H1 (cell line): ENCODE measurements at regions not wholly inside any gene's neighbourhood (a gene's known extent, or its start where the extent isn't known, plus 50 kb on each side); places are given as distances from the start of the nearest gene placed in this dataset.

Source experiments
- CTCF ChIA-PET: fragments of 300-600 bp; sonication (Branson Sonifier 250); formaldehyde crosslinking; loops from one replicate; lab custom pipeline; 2021; ENCODE audit not compliant: partially characterized antibody; lab: Charles Lee
- POLR2A ChIA-PET: fragments of 300-600 bp; sonication (Branson Sonifier 250); formaldehyde crosslinking; loops from one replicate; lab custom pipeline; 2021; ENCODE audit warnings: inconsistent platforms; ENCODE audit not compliant: partially characterized antibody; lab: Charles Lee
- DNase-seq, 2 experiments: peaks; one replicate each; pipeline versions ENCODE4 v3.0.0 to v3.0.0-alpha.2; 2010 to 2022; ENCODE audit warnings: low spot score in 2 of 2, low read depth in 1 of 2, mixed read lengths in 1 of 2
- FAIRE-seq: peaks from 2 replicates; lab custom pipeline; 2011; peaks lifted over from hg19 to GRCh38; lab: Jason Lieb, UNC
- H2AFZ ChIP-seq: 2 replicates; pipeline ENCODE4 v1.8.1; 2012; ENCODE audit warnings: low read length, inconsistent platforms
- H2AK5ac ChIP-seq: 2 replicates; pipeline ENCODE4 v1.6.1; 2013; ENCODE audit warnings: low read depth, low read length
- H2BK120ac ChIP-seq: replicated peaks from 2 replicates; pipeline ENCODE3; 2013; ENCODE audit warnings: low read depth, low read length, inconsistent platforms
- H2BK12ac ChIP-seq: 2 replicates; pipeline ENCODE4 v1.6.1; 2013; ENCODE audit warnings: low read depth, low read length
- H2BK15ac ChIP-seq: 2 replicates; pipeline ENCODE4 v1.6.1; 2013; ENCODE audit warnings: low read length
- H2BK20ac ChIP-seq: 2 replicates; pipeline ENCODE4 v1.6.1; 2013; ENCODE audit warnings: low read length
- H2BK5ac ChIP-seq: 2 replicates; pipeline ENCODE4 v1.6.1; 2013; ENCODE audit warnings: low read depth, low read length
- H3K14ac ChIP-seq: 2 replicates; pipeline ENCODE4 v1.6.1; 2013; ENCODE audit warnings: inconsistent platforms; ENCODE audit not compliant: insufficient read length
- H3K18ac ChIP-seq: 2 replicates; pipeline ENCODE4 v1.6.1; 2013; ENCODE audit warnings: low read length; ENCODE audit errors: extremely low read depth
- H3K23ac ChIP-seq: 2 replicates; pipeline ENCODE4 v1.6.1; 2013; ENCODE audit warnings: inconsistent platforms; ENCODE audit not compliant: insufficient read length
- H3K23me2 ChIP-seq: 2 replicates; pipeline ENCODE4 v1.6.1; 2013; ENCODE audit warnings: low read depth, low read length
- H3K27ac ChIP-seq: 2 replicates; pipeline ENCODE4 v1.6.1; 2011; ENCODE audit warnings: low read depth, low read length, inconsistent platforms
- H3K27me3 ChIP-seq, 4 experiments: replicated peaks in 1 of 4; 1 replicate in 1 of 4; 2 replicates in 3 of 4; pipeline versions ENCODE4 v1.6.1 to v1.8.1; 2011 to 2013; ENCODE audit warnings: low read length in 3 of 4, mild to moderate bottlenecking in 3 of 4, inconsistent platforms in 2 of 4, mixed read lengths in 2 of 4, moderate library complexity in 1 of 4; ENCODE audit not compliant: control insufficient read depth in 3 of 4, insufficient read depth in 3 of 4; ENCODE audit errors: extremely low read depth in 1 of 4
- H3K36me3 ChIP-seq, 4 experiments: 2 replicates each; pipeline versions ENCODE4 v1.6.1 to v1.8.1; 2011 to 2013; ENCODE audit warnings: mild to moderate bottlenecking in 4 of 4, low read length in 3 of 4, moderate library complexity in 2 of 4, control low read depth in 1 of 4, inconsistent platforms in 1 of 4; ENCODE audit not compliant: insufficient read depth in 4 of 4, control insufficient read depth in 2 of 4
- H3K4ac ChIP-seq: replicated peaks from 2 replicates; pipeline ENCODE3; 2013; ENCODE audit warnings: low read length, low read depth, mixed read lengths, inconsistent platforms; ENCODE audit not compliant: insufficient read length
- H3K4me1 ChIP-seq, 4 experiments: replicated peaks in 1 of 4; 1 replicate in 1 of 4; 2 replicates in 3 of 4; pipeline versions ENCODE4 v1.6.1 to v1.8.1; 2011 to 2013; ENCODE audit warnings: low read length in 3 of 4, inconsistent platforms in 2 of 4, mixed read lengths in 1 of 4; ENCODE audit not compliant: insufficient read depth in 4 of 4, control insufficient read depth in 3 of 4
- H3K4me2 ChIP-seq, 2 experiments: 2 replicates each; pipeline versions ENCODE4 v1.6.1 to v1.8.1; 2011 to 2013; ENCODE audit warnings: low read depth in 2 of 2, low read length in 2 of 2, control low read depth in 1 of 2, inconsistent platforms in 1 of 2, mild to moderate bottlenecking in 1 of 2; ENCODE audit not compliant: insufficient read depth in 1 of 2
- H3K4me3 ChIP-seq, 4 experiments: fragments of 200-600, 300-600 bp in 1 of 4; sonication (generic), shearing (Covaris generic), sonication (Bioruptor Twin) in 1 of 4; 2 replicates each; pipeline versions ENCODE4 v1.5.1 to v1.8.1; 2011 to 2016; ENCODE audit warnings: low read length in 4 of 4, low read depth in 3 of 4, control low read depth in 2 of 4, inconsistent platforms in 2 of 4, mild to moderate bottlenecking in 2 of 4, mixed read lengths in 1 of 4, moderate library complexity in 1 of 4; ENCODE audit not compliant: insufficient read depth in 2 of 4; ENCODE audit errors: extremely low read depth in 1 of 4
- H3K56ac ChIP-seq: replicated peaks from 2 replicates; pipeline ENCODE3; 2013; ENCODE audit warnings: low read depth, mild to moderate bottlenecking, mixed read lengths, low read length, inconsistent platforms; ENCODE audit not compliant: insufficient read length
- H3K79me1 ChIP-seq: 2 replicates; pipeline ENCODE4 v1.6.1; 2013; ENCODE audit warnings: low read depth, low read length, control low read depth
- H3K79me2 ChIP-seq, 2 experiments: 2 replicates each; pipeline versions ENCODE4 v1.6.1 to v1.8.1; 2012 to 2013; ENCODE audit warnings: low read length in 2 of 2, mild to moderate bottlenecking in 2 of 2, inconsistent platforms in 1 of 2; ENCODE audit not compliant: insufficient read depth in 2 of 2, control insufficient read depth in 1 of 2
- H3K9ac ChIP-seq, 4 experiments: replicated peaks in 1 of 4; 1 replicate in 1 of 4; 2 replicates in 3 of 4; pipeline versions ENCODE4 v1.6.1 to v1.8.1; 2011 to 2013; ENCODE audit warnings: low read depth in 3 of 4, low read length in 3 of 4, control low read depth in 2 of 4, mild to moderate bottlenecking in 2 of 4, moderate library complexity in 2 of 4, inconsistent platforms in 1 of 4; ENCODE audit errors: extremely low read depth in 1 of 4
- H3K9me3 ChIP-seq, 2 experiments: 2 replicates each; pipeline versions ENCODE4 v1.6.1 to v1.8.1; 2012 to 2013; ENCODE audit warnings: mild to moderate bottlenecking in 2 of 2, moderate library complexity in 2 of 2, control low read depth in 1 of 2, inconsistent platforms in 1 of 2, low read depth in 1 of 2, low read length in 1 of 2, mixed read lengths in 1 of 2; ENCODE audit not compliant: insufficient read depth in 2 of 2
- H4K20me1 ChIP-seq, 2 experiments: replicated peaks in 1 of 2; 2 replicates each; pipeline versions ENCODE3 to v1.8.1; 2011 to 2013; ENCODE audit warnings: inconsistent platforms in 2 of 2, low read length in 2 of 2, mild to moderate bottlenecking in 1 of 2; ENCODE audit not compliant: insufficient read depth in 2 of 2, control insufficient read depth in 1 of 2
- H4K5ac ChIP-seq: 2 replicates; pipeline ENCODE4 v1.6.1; 2013; ENCODE audit warnings: low read length, low read depth, mixed read lengths, inconsistent platforms; ENCODE audit not compliant: insufficient read length
- H4K8ac ChIP-seq: 2 replicates; pipeline ENCODE4 v1.8.0; 2013; ENCODE audit warnings: mild to moderate bottlenecking, moderate library complexity, low read length, inconsistent platforms; ENCODE audit not compliant: insufficient read depth; ENCODE audit errors: extremely low read depth
- H4K91ac ChIP-seq: replicated peaks from 2 replicates; pipeline ENCODE3; 2013; ENCODE audit warnings: low read length, mixed read lengths, inconsistent platforms; ENCODE audit not compliant: insufficient read length
- CBX5 ChIP-seq: fragments of 300-800, 300-1000 bp; sonication (generic); IDR thresholded peaks from 2 replicates; pipeline ENCODE4 v1.7.1; 2016; ENCODE audit warnings: antibody characterized with exemption, low read length, low read depth
- CBX8 ChIP-seq: fragments of 300-800, 300-1000 bp; sonication (generic); IDR thresholded peaks from 2 replicates; pipeline ENCODE4 v1.7.1; 2016; ENCODE audit warnings: low read depth, low read length, borderline replicate concordance
- CEBPB ChIP-seq: IDR thresholded peaks from 2 replicates; pipeline ENCODE4 v1.6.1; 2012; ENCODE audit warnings: low read depth, low read length
- CTBP2 ChIP-seq: IDR thresholded peaks from 2 replicates; pipeline ENCODE4 v1.7.0; 2011; ENCODE audit warnings: borderline replicate concordance, mild to moderate bottlenecking, moderate library complexity, mixed read lengths, low read length; ENCODE audit not compliant: insufficient read depth, insufficient read length
- FOSL1 ChIP-seq: IDR thresholded peaks from 2 replicates; pipeline ENCODE4 v1.6.1; 2011; ENCODE audit warnings: mild to moderate bottlenecking, low read depth, low read length, moderate library complexity; ENCODE audit not compliant: insufficient read depth
- JUND ChIP-seq: IDR thresholded peaks from 2 replicates; pipeline ENCODE4 v1.6.1; 2011; ENCODE audit warnings: mild to moderate bottlenecking, improper control_type of control experiment, low read length
- POU5F1 ChIP-seq: IDR thresholded peaks from 2 replicates; pipeline ENCODE4 v1.6.1; 2011; ENCODE audit warnings: low read depth, mild to moderate bottlenecking, low read length, moderate library complexity
- SAP30 ChIP-seq: fragments of 300-600 bp; sonication (generic); IDR thresholded peaks from 2 replicates; pipeline ENCODE4 v1.7.1; 2012; ENCODE audit warnings: low read length, moderate library complexity, mild to moderate bottlenecking, inconsistent platforms; ENCODE audit not compliant: insufficient read depth, insufficient replicate concordance
- SIRT6 ChIP-seq: IDR thresholded peaks from one replicate; pipeline ENCODE4 v1.7.1; 2012; ENCODE audit warnings: low read length, inconsistent platforms
- SP4 ChIP-seq: IDR thresholded peaks from 2 replicates; pipeline ENCODE4 v1.6.1; 2012; ENCODE audit warnings: low read length, inconsistent platforms
- TBP ChIP-seq: IDR thresholded peaks from 2 replicates; pipeline ENCODE4 v1.6.1; 2011; ENCODE audit warnings: low read depth, low read length, improper control_type of control experiment
- TEAD4 ChIP-seq: IDR thresholded peaks from 2 replicates; pipeline ENCODE4 v1.6.1; 2012; ENCODE audit warnings: low read depth, low read length, inconsistent platforms, mixed read lengths
- ZNF274 ChIP-seq: IDR thresholded peaks from 2 replicates; pipeline ENCODE4 v1.7.0; 2012; ENCODE audit warnings: low read length, borderline replicate concordance; ENCODE audit errors: extremely low read depth
- WGBS, 2 experiments: shearing (Covaris generic) in 1 of 2; methylation state at CpG; one replicate each; pipeline versions ENCODE4 v1.1.6 to v1.1.7; 2013 to 2015; ENCODE audit warnings: low lambda C conversion rate in 2 of 2, mixed read lengths in 2 of 2, inconsistent platforms in 1 of 2, low coverage in 1 of 2, missing lambda C conversion rate in 1 of 2; ENCODE audit not compliant: insufficient replicate concordance in 2 of 2, insufficient coverage in 1 of 2, insufficient read length in 1 of 2; ENCODE audit errors: extremely low coverage in 1 of 2, missing lambda C conversion rate in 1 of 2; 5-methylcytosine and 5-hydroxymethylcytosine counted together

DNA sequence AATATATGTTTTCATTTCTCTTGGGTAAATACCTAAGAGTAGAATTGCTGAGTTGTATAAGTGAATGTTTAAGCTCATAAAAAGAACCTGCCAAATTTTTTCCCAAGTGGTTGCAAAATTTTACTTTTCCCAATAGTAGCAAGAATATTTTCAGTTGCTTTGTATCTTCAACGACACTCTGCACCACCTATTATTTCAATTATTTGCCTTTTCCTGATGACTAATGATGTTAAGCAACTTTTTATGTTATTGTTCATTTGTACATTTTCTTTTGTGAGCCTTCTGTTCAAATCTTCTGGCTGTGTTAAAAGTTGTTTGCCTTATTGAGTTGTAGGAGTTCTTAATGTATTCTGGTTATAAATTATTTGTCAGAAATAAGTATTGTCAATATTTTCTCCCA is 299.1 kb upstream of the NRIP1 start:
- ChIA-PET POLR2A (no interaction called here), CTCF (no interaction called here)
- H3K27me3 ChIP-seq: no peaks in the 10 kb centered on the region
- peaks cover 0 to 8% (median 2%) of the 10 kb centered on the region in 4 experiments; a peak in 4 of 7 replicates for H3K4me1 ChIP-seq
- no peaks in the 10 kb centered on the region for H3K79me2 ChIP-seq
- H2BK5ac ChIP-seq: no peak overlapping the region
- H3K18ac ChIP-seq: no peak overlapping the region
- no peak overlapping the region for H2AFZ ChIP-seq
- no peak for DNase-seq
- no peak overlapping the region for H2BK15ac ChIP-seq
- 91% methylated on average over 1 of the region's 1 CpG; no CpG with 5 or more reads in 1 of the 2 experiments for WGBS, 2 experiments
- H2BK12ac ChIP-seq: no peak overlapping the region
- no peaks in the 10 kb centered on the region for H4K20me1 ChIP-seq
- H3K4ac ChIP-seq: no peak overlapping the region
- H3K23ac ChIP-seq: no peak overlapping the region
- FAIRE-seq: no peak
- H2AK5ac ChIP-seq: no peak overlapping the region
- no peak overlapping the region for H4K5ac ChIP-seq
- H4K91ac ChIP-seq: no peak overlapping the region
- H4K8ac ChIP-seq: no peak overlapping the region
- H3K36me3 ChIP-seq: no peaks in the 10 kb centered on the region
- H2BK120ac ChIP-seq: no peak overlapping the region
- no peak overlapping the region for H3K9ac ChIP-seq
- no peaks in the 10 kb centered on the region for H3K9me3 ChIP-seq
- no peak overlapping the region for H2BK20ac ChIP-seq
- H3K23me2 ChIP-seq: no peaks in the 10 kb centered on the region
- no peak overlapping the region for H3K4me2 ChIP-seq
- no peak overlapping the region for H3K56ac ChIP-seq
- TF ChIP-seq CBX5 (no peak), SIRT6 (no peak), ZNF274 (no peak), SP4 (no peak), TBP (no peak), FOSL1 (no peak), POU5F1 (no peak), TEAD4 (no peak), CTBP2 (no peak), CEBPB (no peak), JUND (no peak), CBX8 (no peak), SAP30 (no peak)
- H3K27ac ChIP-seq: no peak overlapping the region
- no peak overlapping the region for H3K4me3 ChIP-seq
- no peaks in the 10 kb centered on the region for H3K79me1 ChIP-seq
- no peak overlapping the region for H3K14ac ChIP-seq
